GM12864 (cell line): ENCODE measurements at regions not wholly inside any gene's neighbourhood (a gene's known extent, or its start where the extent isn't known, plus 50 kb on each side); places are given as distances from the start of the nearest gene placed in this dataset.

Source experiments
- DNase-seq: peaks from one replicate; pipeline ENCODE4 v3.0.0-alpha.2; 2011; ENCODE audit warnings: low read depth
- H3K4me3 ChIP-seq: 2 replicates; pipeline ENCODE4 v1.5.1; 2011; ENCODE audit warnings: mild to moderate bottlenecking, low read depth, low read length, control low read depth
- CTCF ChIP-seq: IDR thresholded peaks from 2 replicates; pipeline ENCODE4 v1.5.1; 2011; ENCODE audit warnings: low read depth, mild to moderate bottlenecking, moderate library complexity, low read length, control low read depth, inconsistent platforms; ENCODE audit errors: missing control alignments

- no peak overlapping the region for H3K4me3 ChIP-seq
- no peak for DNase-seq
- TF ChIP-seq CTCF, result no peak
Measured at GRCh38 chr7:27423290-27423689, 180.7 kb downstream of the EVX1 start.

DNA sequence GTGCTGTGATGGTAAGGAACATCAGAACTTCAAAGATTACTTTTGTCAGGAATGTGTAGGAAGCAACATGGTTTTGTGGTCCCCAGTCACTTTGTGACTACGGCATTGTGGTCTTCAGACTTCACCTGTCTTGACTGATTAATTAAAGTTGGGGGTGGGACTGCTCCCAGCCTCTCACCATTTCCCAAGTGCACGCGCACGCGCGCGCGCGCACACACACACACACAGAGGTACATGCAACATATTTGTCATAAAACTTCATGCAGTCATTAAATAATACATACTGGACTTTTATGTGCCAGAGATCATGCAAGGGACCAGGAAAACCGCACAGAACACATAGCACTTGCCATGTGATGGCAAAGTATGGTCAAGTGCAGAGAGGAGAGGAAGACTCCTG, 181.2 kb downstream of the EVX1 start:
- no peak overlapping the region for H3K4me3 ChIP-seq
- TF ChIP-seq CTCF, result no peak
- DNase-seq, result no peak

DNA sequence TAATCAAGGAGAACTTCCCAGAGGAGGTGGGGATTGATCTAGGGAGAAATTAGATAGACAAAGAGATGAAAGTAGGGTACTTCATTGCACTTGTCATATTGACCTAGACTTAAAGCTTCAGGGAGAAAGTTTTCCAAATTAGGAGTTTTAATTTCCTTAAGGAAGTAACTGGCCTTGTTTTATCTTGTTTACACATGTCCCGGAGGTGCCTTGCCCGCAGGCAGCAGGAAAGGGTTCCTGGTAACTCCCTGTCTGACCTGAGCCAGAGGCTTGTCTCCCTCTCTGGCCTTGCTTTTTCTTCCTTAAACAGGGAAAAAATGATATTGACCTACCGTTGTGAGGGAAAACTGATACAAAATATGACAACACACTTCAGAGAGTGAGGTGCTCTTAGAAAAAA, 181.6 kb downstream of the EVX1 start:
- TF ChIP-seq CTCF, result no peak
- H3K4me3 ChIP-seq, result no peak overlapping the region
- no peak for DNase-seq

DNA sequence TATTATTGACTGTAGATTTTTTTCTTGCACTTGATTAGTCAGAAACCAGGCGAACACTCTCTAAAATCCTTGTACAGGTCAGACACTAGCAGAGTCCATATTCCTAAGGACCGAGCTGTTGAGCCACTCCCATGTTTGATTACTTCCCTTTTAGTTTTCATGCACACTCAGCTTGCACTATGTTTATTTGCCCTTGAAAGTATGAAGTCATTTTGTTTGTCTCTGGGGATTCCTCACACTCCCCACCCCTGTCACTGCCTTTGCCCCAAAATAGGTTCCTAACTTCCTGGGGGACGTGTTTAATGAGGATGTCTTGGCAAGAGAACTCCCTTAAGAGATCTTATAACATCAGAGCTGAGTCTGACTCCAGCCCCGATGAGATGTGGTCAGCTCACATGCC, 182.1 kb downstream of the EVX1 start:
- no peak for TF ChIP-seq CTCF
- H3K4me3 ChIP-seq, result no peak overlapping the region
- no peak for DNase-seq

DNA sequence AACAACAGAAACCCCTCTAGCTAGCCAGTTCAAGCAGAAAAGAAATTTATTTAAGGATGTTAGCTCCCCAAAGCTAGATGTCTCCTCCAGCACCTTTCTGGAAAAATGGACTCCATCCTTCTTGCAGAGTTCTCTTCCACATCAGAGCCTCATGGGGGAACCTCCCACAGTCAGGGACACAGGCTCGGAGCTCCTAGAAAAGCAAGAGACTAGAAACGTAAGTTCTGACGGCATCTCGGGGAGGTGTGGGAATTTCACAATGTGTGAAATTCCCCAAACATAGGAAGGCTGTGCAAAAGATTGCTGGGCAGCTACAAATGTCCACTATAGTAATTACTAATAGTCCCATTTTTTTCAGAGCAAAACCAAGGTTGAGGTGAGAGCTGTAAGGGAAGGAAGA, 184.8 kb downstream of the EVX1 start:
- TF ChIP-seq CTCF, result no peak
- H3K4me3 ChIP-seq, result no peak overlapping the region
- no peak for DNase-seq

- DNase-seq, result no peak
- no peak for TF ChIP-seq CTCF
- no peak overlapping the region for H3K4me3 ChIP-seq
Measured at GRCh38 chr7:27430105-27430504, 187.5 kb downstream of the EVX1 start.

DNA sequence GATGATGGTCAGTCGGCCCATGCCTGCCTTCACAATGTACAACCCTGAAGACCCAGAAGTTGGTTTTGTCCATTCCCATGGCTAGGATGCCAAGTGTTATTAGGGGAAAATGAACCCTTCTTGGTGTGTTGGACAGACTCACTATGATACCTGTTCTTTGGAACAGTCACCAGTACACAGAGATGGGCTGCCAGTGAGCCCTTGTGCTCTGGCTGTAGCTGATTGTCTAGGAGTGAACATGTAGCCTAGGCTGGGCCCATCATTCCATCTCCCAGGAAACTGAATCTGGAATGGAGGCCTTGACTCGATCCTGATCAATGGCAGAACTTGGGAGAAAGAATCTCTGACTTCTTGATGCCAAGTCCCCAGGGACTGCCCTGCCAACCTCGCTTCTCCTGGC, 188.9 kb downstream of the EVX1 start:
- no peak for DNase-seq
- no peak overlapping the region for H3K4me3 ChIP-seq
- TF ChIP-seq CTCF, result no peak
